ENCODE measurements at regions not wholly inside any gene's neighbourhood (a gene's known extent, or its start where the extent isn't known, plus 50 kb on each side); places are given as distances from the start of the nearest gene placed in this dataset.

DNA sequence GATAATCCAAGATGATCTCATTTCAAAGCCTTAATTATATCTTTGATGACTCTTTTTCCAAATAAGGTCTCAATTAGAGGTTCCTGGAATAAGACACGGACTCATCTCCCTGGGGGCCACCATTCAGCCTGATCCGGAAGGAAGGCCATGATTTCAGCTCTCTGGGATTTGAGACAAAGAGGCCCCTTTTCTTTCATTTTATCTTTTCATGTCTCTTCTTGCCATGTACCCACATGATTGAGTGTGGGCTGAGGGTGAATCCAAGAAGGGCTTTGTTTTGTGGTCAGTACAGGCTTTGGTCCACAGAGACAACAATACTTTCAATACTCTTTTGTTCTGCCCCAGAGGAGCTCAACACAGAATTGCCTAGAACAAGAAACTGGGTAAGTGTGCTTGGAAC, 261.2 kb downstream of the TRIML1 start:
- TF ChIP-seq, protein P1, sequence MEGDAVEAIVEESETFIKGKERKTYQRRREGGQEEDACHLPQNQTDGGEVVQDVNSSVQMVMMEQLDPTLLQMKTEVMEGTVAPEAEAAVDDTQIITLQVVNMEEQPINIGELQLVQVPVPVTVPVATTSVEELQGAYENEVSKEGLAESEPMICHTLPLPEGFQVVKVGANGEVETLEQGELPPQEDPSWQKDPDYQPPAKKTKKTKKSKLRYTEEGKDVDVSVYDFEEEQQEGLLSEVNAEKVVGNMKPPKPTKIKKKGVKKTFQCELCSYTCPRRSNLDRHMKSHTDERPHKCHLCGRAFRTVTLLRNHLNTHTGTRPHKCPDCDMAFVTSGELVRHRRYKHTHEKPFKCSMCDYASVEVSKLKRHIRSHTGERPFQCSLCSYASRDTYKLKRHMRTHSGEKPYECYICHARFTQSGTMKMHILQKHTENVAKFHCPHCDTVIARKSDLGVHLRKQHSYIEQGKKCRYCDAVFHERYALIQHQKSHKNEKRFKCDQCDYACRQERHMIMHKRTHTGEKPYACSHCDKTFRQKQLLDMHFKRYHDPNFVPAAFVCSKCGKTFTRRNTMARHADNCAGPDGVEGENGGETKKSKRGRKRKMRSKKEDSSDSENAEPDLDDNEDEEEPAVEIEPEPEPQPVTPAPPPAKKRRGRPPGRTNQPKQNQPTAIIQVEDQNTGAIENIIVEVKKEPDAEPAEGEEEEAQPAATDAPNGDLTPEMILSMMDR (IDR thresholded peaks at IDR 0.05): no peak
- TF ChIP-seq POLR2AphosphoS5 (IDR thresholded peaks at IDR 0.05): no peak
- TF ChIP-seq POLR2A (IDR thresholded peaks at IDR 0.05): no peak

Measured in gastroesophageal sphincter (tissue), 3 donors.